ENCODE measurements at regions not wholly inside any gene's neighbourhood (a gene's known extent, or its start where the extent isn't known, plus 50 kb on each side); places are given as distances from the start of the nearest gene placed in this dataset.

DNA sequence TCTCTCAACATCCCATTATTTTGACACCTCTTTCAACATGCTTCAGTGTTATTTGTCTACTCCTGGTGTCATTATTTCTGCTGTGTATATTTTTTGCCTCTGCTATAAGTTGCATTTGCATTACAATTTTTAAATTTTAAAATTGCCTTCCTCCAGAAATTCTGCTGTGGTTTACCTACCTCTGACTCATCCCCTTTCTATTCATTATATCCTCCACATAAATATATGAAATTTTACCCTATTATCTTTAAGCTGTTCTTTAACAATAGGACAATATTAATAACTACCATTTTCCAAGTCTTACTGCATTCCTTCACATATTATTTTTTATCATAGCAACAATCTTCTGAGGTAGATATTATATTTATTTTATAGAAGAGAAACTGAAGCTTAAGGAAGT lies 178.1 kb upstream of the NRIP1 start:
- Histone ChIP-seq H3K27ac (no peak overlapping the region), H3K27me3 (replicated peaks) (no peaks in the 10 kb centered on the region), H3K4me3 (ENCODE audit: low read depth, low read length) (no peak overlapping the region), H3K36me3 (replicated peaks) (no peaks in the 10 kb centered on the region)
- DNase-seq, result no peak
- TF ChIP-seq, protein P1, sequence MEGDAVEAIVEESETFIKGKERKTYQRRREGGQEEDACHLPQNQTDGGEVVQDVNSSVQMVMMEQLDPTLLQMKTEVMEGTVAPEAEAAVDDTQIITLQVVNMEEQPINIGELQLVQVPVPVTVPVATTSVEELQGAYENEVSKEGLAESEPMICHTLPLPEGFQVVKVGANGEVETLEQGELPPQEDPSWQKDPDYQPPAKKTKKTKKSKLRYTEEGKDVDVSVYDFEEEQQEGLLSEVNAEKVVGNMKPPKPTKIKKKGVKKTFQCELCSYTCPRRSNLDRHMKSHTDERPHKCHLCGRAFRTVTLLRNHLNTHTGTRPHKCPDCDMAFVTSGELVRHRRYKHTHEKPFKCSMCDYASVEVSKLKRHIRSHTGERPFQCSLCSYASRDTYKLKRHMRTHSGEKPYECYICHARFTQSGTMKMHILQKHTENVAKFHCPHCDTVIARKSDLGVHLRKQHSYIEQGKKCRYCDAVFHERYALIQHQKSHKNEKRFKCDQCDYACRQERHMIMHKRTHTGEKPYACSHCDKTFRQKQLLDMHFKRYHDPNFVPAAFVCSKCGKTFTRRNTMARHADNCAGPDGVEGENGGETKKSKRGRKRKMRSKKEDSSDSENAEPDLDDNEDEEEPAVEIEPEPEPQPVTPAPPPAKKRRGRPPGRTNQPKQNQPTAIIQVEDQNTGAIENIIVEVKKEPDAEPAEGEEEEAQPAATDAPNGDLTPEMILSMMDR (IDR thresholded peaks at IDR 0.05; ENCODE audit: low read depth, low read length, missing control alignments), result no peak
- in situ Hi-C loops (cut with HindIII; ENCODE audit: low pct_ligation_motif_present, low sequenced_read_pairs), result no loop called here

DNA sequence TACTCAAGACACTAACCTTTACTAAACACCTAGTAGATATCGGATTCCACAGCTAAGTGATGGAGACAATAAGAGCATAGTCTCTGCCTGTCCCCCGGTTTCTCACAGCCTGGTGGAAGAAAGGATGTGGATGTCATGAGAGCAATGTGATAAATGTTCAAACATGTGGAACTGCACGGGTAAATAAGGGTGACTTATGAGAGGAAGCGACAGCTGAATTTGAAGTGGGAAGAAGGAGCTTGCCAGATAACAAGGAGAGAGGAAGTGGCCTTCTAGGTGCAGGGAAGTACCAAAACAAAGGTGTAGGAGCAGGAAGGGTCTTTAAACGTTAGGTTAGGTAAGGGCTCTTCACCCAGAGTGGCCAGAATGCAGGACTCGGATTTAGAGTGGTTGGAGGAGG lies 178.6 kb upstream of the NRIP1 start:
- DNase-seq, result no peak
- H3K4me3 ChIP-seq (ENCODE audit: low read depth, low read length), result no peak overlapping the region
- H3K27ac ChIP-seq, result no peak overlapping the region
- in situ Hi-C loops (cut with HindIII; ENCODE audit: low pct_ligation_motif_present, low sequenced_read_pairs), result no loop called here
- no peaks in the 10 kb centered on the region for H3K36me3 ChIP-seq (replicated peaks)
- no peaks in the 10 kb centered on the region for H3K27me3 ChIP-seq (replicated peaks)
- TF ChIP-seq, protein P1 (IDR thresholded peaks at IDR 0.05; ENCODE audit: low read depth, low read length, missing control alignments), result no peak

DNA sequence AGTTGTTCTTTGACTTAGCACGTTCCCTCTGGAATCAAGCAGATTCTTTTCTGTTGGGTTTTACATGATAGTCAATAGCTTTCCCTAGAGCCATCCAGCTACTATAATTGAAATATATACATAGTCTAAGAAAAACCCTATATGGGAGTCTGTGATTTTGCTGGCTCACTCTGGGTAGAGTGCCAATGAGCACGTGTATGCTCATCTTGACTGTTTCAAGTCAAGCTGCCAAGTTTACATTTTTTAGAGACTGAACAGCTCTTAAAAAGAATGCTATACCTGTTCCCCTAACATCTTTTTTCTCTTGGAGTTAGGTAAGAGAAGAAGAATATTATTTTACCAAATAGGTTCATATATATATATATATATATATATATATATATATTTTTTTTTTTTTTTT lies 182.8 kb upstream of the NRIP1 start:
- DNase-seq, result no peak
- no peak overlapping the region for H3K27ac ChIP-seq
- H3K36me3 ChIP-seq (replicated peaks), result no peaks in the 10 kb centered on the region
- TF ChIP-seq, protein P1 (IDR thresholded peaks at IDR 0.05; ENCODE audit: low read depth, low read length, missing control alignments), result no peak
- H3K27me3 ChIP-seq (replicated peaks), result no peaks in the 10 kb centered on the region
- in situ Hi-C loops (cut with HindIII; ENCODE audit: low pct_ligation_motif_present, low sequenced_read_pairs), result no loop called here
- no peak overlapping the region for H3K4me3 ChIP-seq (ENCODE audit: low read depth, low read length)

DNA sequence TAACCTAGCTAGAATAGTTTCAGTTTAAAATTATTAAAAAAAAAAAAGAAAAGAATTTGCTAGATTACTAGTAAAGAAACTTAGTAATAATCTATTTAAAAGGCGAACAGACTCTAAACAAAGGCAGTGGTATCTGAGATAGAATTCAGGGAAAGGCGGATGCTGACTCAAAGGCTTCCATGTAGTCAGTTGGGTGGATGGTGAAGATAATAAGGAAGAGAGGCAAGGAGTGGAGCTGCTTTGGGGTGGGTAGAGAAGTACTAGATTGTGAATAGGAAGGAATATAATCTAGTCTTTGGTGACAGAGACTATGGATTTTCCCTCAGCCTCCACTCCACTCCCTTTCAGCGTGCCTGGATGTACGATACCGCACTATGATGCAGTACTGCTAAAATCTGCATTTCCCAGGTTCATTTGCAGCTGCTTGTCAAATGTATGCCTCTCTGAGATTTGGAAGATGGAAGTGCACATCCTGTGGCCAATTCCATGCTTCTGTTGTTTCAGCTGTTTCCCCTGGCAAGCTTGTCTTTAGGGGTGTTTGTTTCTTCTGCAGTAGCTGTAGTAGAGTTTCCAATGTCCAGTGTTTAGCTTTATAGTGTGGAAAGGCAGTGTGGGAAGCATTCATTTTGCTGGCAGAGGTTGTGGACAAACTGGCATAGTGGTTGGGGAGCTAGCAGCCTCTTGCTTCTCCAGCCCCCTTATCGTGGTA lies 184.6 kb upstream of the NRIP1 start:
- no peaks in the 10 kb centered on the region for H3K36me3 ChIP-seq (replicated peaks)
- H3K27me3 ChIP-seq (replicated peaks), result no peaks in the 10 kb centered on the region
- no peak overlapping the region for H3K4me3 ChIP-seq (ENCODE audit: low read depth, low read length)
- H3K27ac ChIP-seq, result no peak overlapping the region
- TF ChIP-seq, protein P1 (IDR thresholded peaks at IDR 0.05; ENCODE audit: low read depth, low read length, missing control alignments), result no peak
- in situ Hi-C loops (cut with HindIII; ENCODE audit: low pct_ligation_motif_present, low sequenced_read_pairs), result no loop called here
- no peak for DNase-seq

DNA sequence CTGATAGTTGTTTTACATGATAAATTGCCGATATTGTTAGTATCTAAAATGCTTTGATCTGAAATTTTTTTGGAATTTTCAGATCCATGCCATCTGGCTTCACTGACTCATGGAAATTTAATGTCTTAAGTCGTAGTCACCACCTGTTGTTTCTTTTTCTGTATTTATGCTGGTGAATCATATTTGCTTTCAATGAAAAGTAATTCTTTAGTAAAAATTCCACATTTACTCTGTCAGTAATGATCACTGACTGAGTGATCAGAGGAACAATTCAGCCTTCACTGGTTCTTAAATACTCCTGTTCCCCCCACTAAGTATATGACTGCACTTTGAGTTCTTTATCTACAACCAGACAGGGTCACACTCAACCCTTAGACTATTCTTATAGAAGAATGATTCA lies 185.6 kb upstream of the NRIP1 start:
- no peak for DNase-seq
- in situ Hi-C loops (cut with HindIII; ENCODE audit: low pct_ligation_motif_present, low sequenced_read_pairs), result no loop called here
- no peaks in the 10 kb centered on the region for H3K36me3 ChIP-seq (replicated peaks)
- H3K27ac ChIP-seq, result no peak overlapping the region
- no peaks in the 10 kb centered on the region for H3K27me3 ChIP-seq (replicated peaks)
- no peak overlapping the region for H3K4me3 ChIP-seq (ENCODE audit: low read depth, low read length)
- TF ChIP-seq, protein P1 (IDR thresholded peaks at IDR 0.05; ENCODE audit: low read depth, low read length, missing control alignments), result no peak

DNA sequence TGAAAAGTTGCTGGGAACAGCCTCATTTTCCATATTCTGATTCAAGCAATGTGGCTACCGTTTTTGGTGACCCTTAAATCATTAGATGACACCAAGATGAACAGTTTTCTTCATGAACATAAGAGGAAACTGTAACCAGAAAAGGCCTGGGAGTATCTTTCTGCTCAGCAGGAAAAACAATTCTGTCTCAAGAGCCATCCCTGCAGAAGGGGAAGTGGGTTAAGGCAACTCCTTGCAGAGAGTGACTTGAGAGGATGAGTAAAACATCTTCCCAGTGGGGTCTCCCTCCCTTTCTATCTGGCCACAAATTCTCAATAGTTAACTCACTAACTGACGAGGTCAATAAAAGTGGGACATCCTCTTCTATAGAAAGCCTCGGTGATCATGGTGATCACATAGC lies 187.6 kb upstream of the NRIP1 start:
- in situ Hi-C loops (cut with HindIII; ENCODE audit: low pct_ligation_motif_present, low sequenced_read_pairs), result no loop called here

More for the DNA sequence above, 187.6 kb upstream of the NRIP1 start:
- Histone ChIP-seq H3K4me3 (ENCODE audit: low read depth, low read length) (no peak overlapping the region), H3K36me3 (replicated peaks) (no peaks in the 10 kb centered on the region), H3K27me3 (replicated peaks) (no peaks in the 10 kb centered on the region), H3K27ac (no peak overlapping the region)
- TF ChIP-seq, protein P1 (IDR thresholded peaks at IDR 0.05; ENCODE audit: low read depth, low read length, missing control alignments), result no peak
- DNase-seq, result no peak

Data from brain microvascular endothelial cell (primary cell).